ENCODE measurements at regions not wholly inside any gene's neighbourhood (a gene's known extent, or its start where the extent isn't known, plus 50 kb on each side); places are given as distances from the start of the nearest gene placed in this dataset.

DNA sequence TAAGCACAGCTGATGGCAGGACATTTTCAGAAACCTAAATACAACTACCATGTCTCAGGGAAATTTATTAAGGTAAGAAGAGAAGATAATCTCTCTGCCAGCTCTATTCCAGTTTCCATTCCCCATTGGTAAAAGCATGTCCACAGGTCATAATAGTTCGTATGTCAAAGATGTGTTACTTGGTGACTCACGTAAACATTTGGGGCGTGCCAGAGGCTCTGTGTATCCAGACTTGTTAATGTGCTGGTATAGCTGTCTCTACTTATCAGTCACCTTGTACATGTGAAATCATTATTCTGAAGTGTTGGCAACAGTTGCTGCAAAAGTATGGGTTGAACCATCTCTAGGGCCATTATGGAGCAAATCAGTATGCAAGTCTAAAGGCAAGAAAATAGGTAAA lies 1345.1 kb downstream of the SUCLG1 start:
- no peaks in the 10 kb centered on the region for H3K4me1 ChIP-seq
- TF ChIP-seq NR3C1 (IDR thresholded peaks at IDR 0.05) (no peak), CHD4 (IDR thresholded peaks at IDR 0.05; ENCODE audit: borderline replicate concordance) (no peak), CBX2 (IDR thresholded peaks at IDR 0.05; ENCODE audit: borderline replicate concordance, low read depth) (no peak), POLR2A (IDR thresholded peaks at IDR 0.05; ENCODE audit: low read length) (no peak), MYC (IDR thresholded peaks at IDR 0.05; ENCODE audit: borderline replicate concordance, low read length) (no peak), POLR2AphosphoS2 (conservative IDR thresholded peaks at IDR 0.05; ENCODE audit: low read length) (no peak), FOXS1 (CRISPR knock-in tag; IDR thresholded peaks at IDR 0.05) (no peak), RCOR1 (IDR thresholded peaks at IDR 0.05; ENCODE audit: low read depth, low read length) (no peak), CBX8 (IDR thresholded peaks at IDR 0.05) (no peak), ZC3H11A (IDR thresholded peaks at IDR 0.05) (no peak), ZFP36 (IDR thresholded peaks at IDR 0.05; ENCODE audit: borderline replicate concordance, partially characterized antibody) (no peak), HOXB5 (CRISPR knock-in tag; IDR thresholded peaks at IDR 0.05) (no peak), JUNB (IDR thresholded peaks at IDR 0.05) (no peak), MAZ (IDR thresholded peaks at IDR 0.05; ENCODE audit: borderline replicate concordance, low read depth, low read length) (no peak)
- TF ChIP-seq, protein P1, sequence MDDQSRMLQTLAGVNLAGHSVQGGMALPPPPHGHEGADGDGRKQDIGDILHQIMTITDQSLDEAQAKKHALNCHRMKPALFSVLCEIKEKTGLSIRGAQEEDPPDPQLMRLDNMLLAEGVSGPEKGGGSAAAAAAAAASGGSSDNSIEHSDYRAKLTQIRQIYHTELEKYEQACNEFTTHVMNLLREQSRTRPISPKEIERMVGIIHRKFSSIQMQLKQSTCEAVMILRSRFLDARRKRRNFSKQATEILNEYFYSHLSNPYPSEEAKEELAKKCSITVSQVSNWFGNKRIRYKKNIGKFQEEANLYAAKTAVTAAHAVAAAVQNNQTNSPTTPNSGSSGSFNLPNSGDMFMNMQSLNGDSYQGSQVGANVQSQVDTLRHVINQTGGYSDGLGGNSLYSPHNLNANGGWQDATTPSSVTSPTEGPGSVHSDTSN (IDR thresholded peaks at IDR 0.05) = no peak
- TF ChIP-seq, protein P2, sequence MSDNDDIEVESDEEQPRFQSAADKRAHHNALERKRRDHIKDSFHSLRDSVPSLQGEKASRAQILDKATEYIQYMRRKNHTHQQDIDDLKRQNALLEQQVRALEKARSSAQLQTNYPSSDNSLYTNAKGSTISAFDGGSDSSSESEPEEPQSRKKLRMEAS (IDR thresholded peaks at IDR 0.05) = no peak
- TF ChIP-seq, protein P3, sequence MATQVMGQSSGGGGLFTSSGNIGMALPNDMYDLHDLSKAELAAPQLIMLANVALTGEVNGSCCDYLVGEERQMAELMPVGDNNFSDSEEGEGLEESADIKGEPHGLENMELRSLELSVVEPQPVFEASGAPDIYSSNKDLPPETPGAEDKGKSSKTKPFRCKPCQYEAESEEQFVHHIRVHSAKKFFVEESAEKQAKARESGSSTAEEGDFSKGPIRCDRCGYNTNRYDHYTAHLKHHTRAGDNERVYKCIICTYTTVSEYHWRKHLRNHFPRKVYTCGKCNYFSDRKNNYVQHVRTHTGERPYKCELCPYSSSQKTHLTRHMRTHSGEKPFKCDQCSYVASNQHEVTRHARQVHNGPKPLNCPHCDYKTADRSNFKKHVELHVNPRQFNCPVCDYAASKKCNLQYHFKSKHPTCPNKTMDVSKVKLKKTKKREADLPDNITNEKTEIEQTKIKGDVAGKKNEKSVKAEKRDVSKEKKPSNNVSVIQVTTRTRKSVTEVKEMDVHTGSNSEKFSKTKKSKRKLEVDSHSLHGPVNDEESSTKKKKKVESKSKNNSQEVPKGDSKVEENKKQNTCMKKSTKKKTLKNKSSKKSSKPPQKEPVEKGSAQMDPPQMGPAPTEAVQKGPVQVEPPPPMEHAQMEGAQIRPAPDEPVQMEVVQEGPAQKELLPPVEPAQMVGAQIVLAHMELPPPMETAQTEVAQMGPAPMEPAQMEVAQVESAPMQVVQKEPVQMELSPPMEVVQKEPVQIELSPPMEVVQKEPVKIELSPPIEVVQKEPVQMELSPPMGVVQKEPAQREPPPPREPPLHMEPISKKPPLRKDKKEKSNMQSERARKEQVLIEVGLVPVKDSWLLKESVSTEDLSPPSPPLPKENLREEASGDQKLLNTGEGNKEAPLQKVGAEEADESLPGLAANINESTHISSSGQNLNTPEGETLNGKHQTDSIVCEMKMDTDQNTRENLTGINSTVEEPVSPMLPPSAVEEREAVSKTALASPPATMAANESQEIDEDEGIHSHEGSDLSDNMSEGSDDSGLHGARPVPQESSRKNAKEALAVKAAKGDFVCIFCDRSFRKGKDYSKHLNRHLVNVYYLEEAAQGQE (IDR thresholded peaks at IDR 0.05) = no peak
- TF ChIP-seq, protein P4, sequence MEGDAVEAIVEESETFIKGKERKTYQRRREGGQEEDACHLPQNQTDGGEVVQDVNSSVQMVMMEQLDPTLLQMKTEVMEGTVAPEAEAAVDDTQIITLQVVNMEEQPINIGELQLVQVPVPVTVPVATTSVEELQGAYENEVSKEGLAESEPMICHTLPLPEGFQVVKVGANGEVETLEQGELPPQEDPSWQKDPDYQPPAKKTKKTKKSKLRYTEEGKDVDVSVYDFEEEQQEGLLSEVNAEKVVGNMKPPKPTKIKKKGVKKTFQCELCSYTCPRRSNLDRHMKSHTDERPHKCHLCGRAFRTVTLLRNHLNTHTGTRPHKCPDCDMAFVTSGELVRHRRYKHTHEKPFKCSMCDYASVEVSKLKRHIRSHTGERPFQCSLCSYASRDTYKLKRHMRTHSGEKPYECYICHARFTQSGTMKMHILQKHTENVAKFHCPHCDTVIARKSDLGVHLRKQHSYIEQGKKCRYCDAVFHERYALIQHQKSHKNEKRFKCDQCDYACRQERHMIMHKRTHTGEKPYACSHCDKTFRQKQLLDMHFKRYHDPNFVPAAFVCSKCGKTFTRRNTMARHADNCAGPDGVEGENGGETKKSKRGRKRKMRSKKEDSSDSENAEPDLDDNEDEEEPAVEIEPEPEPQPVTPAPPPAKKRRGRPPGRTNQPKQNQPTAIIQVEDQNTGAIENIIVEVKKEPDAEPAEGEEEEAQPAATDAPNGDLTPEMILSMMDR (IDR thresholded peaks at IDR 0.05) = no peak
- DNase-seq (ENCODE audit: low read depth in 1 of 2, low spot score in 1 of 2) (no peak), ATAC-seq (no peak), FAIRE-seq (no peak)
- H3K4me3 ChIP-seq = no peak overlapping the region
- H3K27ac ChIP-seq = no peak overlapping the region
- 38% methylated on average over 3 of the region's 3 CpGs for WGBS (ENCODE audit: missing lambda C conversion rate)
- ChIA-PET POLR2A (no interaction called here), CTCF (no interaction called here)
- H3K9me3 ChIP-seq = peaks cover 18% of the 10 kb centered on the region; the same call in 2 of the 3 replicates
- H3K4me2 ChIP-seq = no peak overlapping the region

DNA sequence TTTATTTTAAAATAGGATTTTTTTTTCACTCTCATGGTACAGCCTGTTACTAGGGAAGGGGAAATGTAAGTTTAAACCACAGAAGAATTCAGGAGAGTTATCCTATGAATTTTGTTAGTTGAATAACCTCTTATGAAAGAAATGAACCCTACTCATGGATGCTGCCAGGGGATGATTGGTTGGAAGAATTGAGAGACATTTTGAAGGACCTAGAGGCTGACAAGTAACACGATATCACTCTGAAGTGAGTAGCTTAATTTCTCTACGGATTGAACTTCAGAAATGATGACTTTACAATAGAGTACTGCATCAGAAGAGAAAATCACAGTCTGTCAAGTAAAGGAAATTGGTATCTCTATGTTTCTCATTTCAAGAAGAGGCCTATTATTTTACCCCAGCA lies 1346.2 kb downstream of the SUCLG1 start:
- ATAC-seq = no peak

More for the DNA sequence above, 1346.2 kb downstream of the SUCLG1 start:
- Histone ChIP-seq H3K4me2 (no peak overlapping the region), H3K4me3 (no peak overlapping the region), H3K4me1 (no peaks in the 10 kb centered on the region), H3K27ac (no peak overlapping the region), H3K9me3 (peaks cover 16% of the 10 kb centered on the region; the same call in 2 of the 3 replicates)
- CTCF ChIA-PET = no interaction called here
- no peak for FAIRE-seq
- no peak for DNase-seq (ENCODE audit: low read depth in 1 of 2, low spot score in 1 of 2)
- 20% methylated on average over 2 of the region's 2 CpGs for WGBS (ENCODE audit: missing lambda C conversion rate)
- POLR2A ChIA-PET = no interaction called here
- TF ChIP-seq JUN (IDR thresholded peaks at IDR 0.05) (no peak), MAFK (IDR thresholded peaks at IDR 0.05; ENCODE audit: partially characterized antibody) (no peak), FOSL2 (IDR thresholded peaks at IDR 0.05) (no peak), FOSL2 (CRISPR knock-in tag; IDR thresholded peaks at IDR 0.05) (no peak), SMC3 (IDR thresholded peaks at IDR 0.05) (no peak), PHF8 (IDR thresholded peaks at IDR 0.05; ENCODE audit: borderline replicate concordance, low read depth) (no peak), RARB (CRISPR knock-in tag; IDR thresholded peaks at IDR 0.05) (no peak), EHMT2 (IDR thresholded peaks at IDR 0.05; ENCODE audit: low read depth) (no peak), HOXB5 (CRISPR knock-in tag; IDR thresholded peaks at IDR 0.05) (no peak), GATA3 (IDR thresholded peaks at IDR 0.05; ENCODE audit: borderline replicate concordance) (no peak), TP53 (CRISPR knock-in tag; IDR thresholded peaks at IDR 0.05) (no peak)
- TF ChIP-seq, protein P5, sequence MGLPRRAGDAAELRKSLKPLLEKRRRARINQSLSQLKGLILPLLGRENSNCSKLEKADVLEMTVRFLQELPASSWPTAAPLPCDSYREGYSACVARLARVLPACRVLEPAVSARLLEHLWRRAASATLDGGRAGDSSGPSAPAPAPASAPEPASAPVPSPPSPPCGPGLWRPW (IDR thresholded peaks at IDR 0.05) = no peak
- TF ChIP-seq, protein P6, sequence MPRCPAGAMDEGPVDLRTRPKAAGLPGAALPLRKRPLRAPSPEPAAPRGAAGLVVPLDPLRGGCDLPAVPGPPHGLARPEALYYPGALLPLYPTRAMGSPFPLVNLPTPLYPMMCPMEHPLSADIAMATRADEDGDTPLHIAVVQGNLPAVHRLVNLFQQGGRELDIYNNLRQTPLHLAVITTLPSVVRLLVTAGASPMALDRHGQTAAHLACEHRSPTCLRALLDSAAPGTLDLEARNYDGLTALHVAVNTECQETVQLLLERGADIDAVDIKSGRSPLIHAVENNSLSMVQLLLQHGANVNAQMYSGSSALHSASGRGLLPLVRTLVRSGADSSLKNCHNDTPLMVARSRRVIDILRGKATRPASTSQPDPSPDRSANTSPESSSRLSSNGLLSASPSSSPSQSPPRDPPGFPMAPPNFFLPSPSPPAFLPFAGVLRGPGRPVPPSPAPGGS (IDR thresholded peaks at IDR 0.05) = no peak
- TF ChIP-seq, protein P2 (IDR thresholded peaks at IDR 0.05) = no peak
